MCF 10A (cell line): ENCODE measurements at regions not wholly inside any gene's neighbourhood (a gene's known extent, or its start where the extent isn't known, plus 50 kb on each side); places are given as distances from the start of the nearest gene placed in this dataset.

Experiments
- BruUV-seq: library from RNA; stranded (reverse); fragments of 400-500 nt; replicated peaks from 2 replicates; lab custom pipeline; 2021; lab: Mats Ljungman, UMichigan
- CTCF ChIA-PET: fragments of 300-600 bp; sonication (Branson Sonifier 250); formaldehyde crosslinking; extraction: SDS; loops from one replicate; lab custom pipeline; 2021; ENCODE audit warnings: antibody characterized with exemption, inconsistent platforms; lab: Yijun Ruan, JAX
- POLR2A ChIA-PET: fragments of 300-600, 350-650 bp; sonication (Branson Sonifier 250); formaldehyde crosslinking; extraction: SDS; loops from one replicate; lab custom pipeline; 2020; ENCODE audit warnings: antibody characterized with exemption, inconsistent platforms; lab: Yijun Ruan, JAX
- DNase-seq: peaks from one replicate; pipeline ENCODE4 v3.0.0-alpha.2; 2018; ENCODE audit not compliant: unreplicated experiment
- H3K27ac Mint-ChIP-seq: one replicate; pipeline ENCODE4 v1.8.0; 2022; ENCODE audit warnings: mild to moderate bottlenecking, low read depth, mixed read lengths; ENCODE audit not compliant: unreplicated experiment
- H3K27me3 Mint-ChIP-seq: one replicate; pipeline ENCODE4 v1.8.0; 2022; ENCODE audit warnings: mixed read lengths; ENCODE audit not compliant: insufficient read depth, unreplicated experiment
- H3K36me3 Mint-ChIP-seq: one replicate; pipeline ENCODE4 v1.8.0; 2022; ENCODE audit warnings: mild to moderate bottlenecking, moderate library complexity, mixed read lengths; ENCODE audit not compliant: insufficient read depth, unreplicated experiment
- H3K4me1 Mint-ChIP-seq: one replicate; pipeline ENCODE4 v1.8.0; 2022; ENCODE audit warnings: mixed read lengths; ENCODE audit not compliant: insufficient read depth, unreplicated experiment
- H3K4me3 Mint-ChIP-seq: one replicate; pipeline ENCODE4 v1.8.0; 2022; ENCODE audit warnings: mild to moderate bottlenecking, moderate library complexity, mixed read lengths; ENCODE audit not compliant: unreplicated experiment
- H3K9me3 Mint-ChIP-seq: one replicate; pipeline ENCODE4 v1.8.0; 2022; ENCODE audit warnings: mixed read lengths; ENCODE audit not compliant: unreplicated experiment
- CTCF ChIP-seq: fragments of 200-600 bp; IDR thresholded peaks from one replicate; pipeline ENCODE4 v1.8.0; 2022; ENCODE audit warnings: antibody characterized with exemption, mild to moderate bottlenecking; ENCODE audit not compliant: unreplicated experiment
- intact Hi-C: fragments of 100-400 bp; cut with micrococcal nuclease; formaldehyde crosslinking; loops from 2 replicates; pipeline ENCODE4 v1.14.1; 2022

GRCh38 chr2:176501617-176502016 lies 232.4 kb downstream of the MTX2 start:
- no peak overlapping the region for H3K27ac Mint-ChIP-seq
- no peaks in the 10 kb centered on the region for H3K4me1 Mint-ChIP-seq
- no peaks in the 10 kb centered on the region for H3K36me3 Mint-ChIP-seq
- H3K4me3 Mint-ChIP-seq: no peak overlapping the region
- no peak for TF ChIP-seq CTCF
- ChIA-PET CTCF (interaction anchor here (1.2 to 1.8 kb wide), 2 partner anchors 10 to 28 kb away, joined by 3 to 7 read pairs; no protein-coding TSS in a partner anchor), POLR2A (no interaction called here)
- intact Hi-C loops: no loop called here
- DNase-seq: no peak
- H3K27me3 Mint-ChIP-seq: no peaks in the 10 kb centered on the region
- H3K9me3 Mint-ChIP-seq: no peaks in the 10 kb centered on the region
- BruUV-seq: no TSS peak

GRCh38 chr2:176502619-176503018 lies 233.4 kb downstream of the MTX2 start:
- Mint-ChIP-seq H3K27me3 (no peaks in the 10 kb centered on the region), H3K9me3 (no peaks in the 10 kb centered on the region), H3K4me3 (no peak overlapping the region), H3K27ac (no peak overlapping the region), H3K36me3 (no peaks in the 10 kb centered on the region), H3K4me1 (peaks cover 3% of the 10 kb centered on the region)
- POLR2A ChIA-PET: no interaction called here
- no peak for TF ChIP-seq CTCF
- BruUV-seq: no TSS peak
- no peak for DNase-seq
- CTCF ChIA-PET: interaction anchor here (1.2 kb wide), 1 partner anchor 29 kb away, joined by 3 read pairs; no protein-coding TSS in a partner anchor
- intact Hi-C loops: no loop called here

GRCh38 chr2:176503776-176504175 lies 234.5 kb downstream of the MTX2 start:
- H3K27me3 Mint-ChIP-seq: no peaks in the 10 kb centered on the region
- ChIA-PET CTCF (interaction anchor here (1.0 kb wide), 1 partner anchor 10 kb away, joined by 3 read pairs; no protein-coding TSS in a partner anchor), POLR2A (interaction anchor here (0.8 to 0.9 kb wide), 2 partner anchors 10 to 49 kb away, joined by 3 to 4 read pairs; no protein-coding TSS in a partner anchor)
- no peaks in the 10 kb centered on the region for H3K36me3 Mint-ChIP-seq
- DNase-seq: no peak
- H3K4me3 Mint-ChIP-seq: no peak overlapping the region
- no peak for TF ChIP-seq CTCF
- H3K4me1 Mint-ChIP-seq: peaks cover 4% of the 10 kb centered on the region
- H3K27ac Mint-ChIP-seq: no peak overlapping the region
- intact Hi-C loops: no loop called here
- no peaks in the 10 kb centered on the region for H3K9me3 Mint-ChIP-seq
- no TSS peak for BruUV-seq

GRCh38 chr2:176504440-176504839 lies 235.2 kb downstream of the MTX2 start:
- CTCF ChIA-PET: interaction anchor here (0.6 kb wide), 1 partner anchor 8 kb away, joined by 3 read pairs; no protein-coding TSS in a partner anchor
- H3K9me3 Mint-ChIP-seq: no peaks in the 10 kb centered on the region
- H3K4me1 Mint-ChIP-seq: peaks cover 4% of the 10 kb centered on the region
- TF ChIP-seq CTCF: no peak
- intact Hi-C loops: no loop called here
- no peaks in the 10 kb centered on the region for H3K36me3 Mint-ChIP-seq
- no TSS peak for BruUV-seq
- no peak for DNase-seq
- POLR2A ChIA-PET: interaction anchor here (0.8 to 2.3 kb wide), 2 partner anchors 9 kb away, joined by 4 to 6 read pairs; no protein-coding TSS in a partner anchor
- H3K27me3 Mint-ChIP-seq: no peaks in the 10 kb centered on the region
- no peak overlapping the region for H3K4me3 Mint-ChIP-seq
- H3K27ac Mint-ChIP-seq: peak overlapping the region; percentile 35
